Stomach smooth muscle (tissue), 2 donors: ENCODE measurements at regions not wholly inside any gene's neighbourhood (a gene's known extent, or its start where the extent isn't known, plus 50 kb on each side); places are given as distances from the start of the nearest gene placed in this dataset.

Experiments
- H3K27ac ChIP-seq: one replicate; pipeline ENCODE4 v1.7.0; 2013; ENCODE audit warnings: mild to moderate bottlenecking, low read length, inconsistent platforms
- H3K27me3 ChIP-seq, 2 donors: one replicate each; pipeline ENCODE4 v1.7.0; 2013; ENCODE audit warnings: low read length in 2 of 2; ENCODE audit not compliant: insufficient read depth in 2 of 2, control insufficient read depth in 1 of 2
- H3K36me3 ChIP-seq, 2 donors: one replicate each; pipeline ENCODE4 v1.7.0; 2013; ENCODE audit warnings: low read length in 2 of 2; ENCODE audit not compliant: control insufficient read depth in 2 of 2, insufficient read depth in 2 of 2
- H3K4me1 ChIP-seq: one replicate; pipeline ENCODE4 v1.7.0; 2013; ENCODE audit warnings: low read length; ENCODE audit not compliant: control insufficient read depth, insufficient read depth
- H3K4me3 ChIP-seq, 2 donors: one replicate each; pipeline ENCODE4 v1.7.0; 2013; ENCODE audit warnings: low read length in 2 of 2
- H3K9ac ChIP-seq, 2 donors: one replicate each; pipeline ENCODE4 v1.7.0; 2013; ENCODE audit warnings: low read length in 2 of 2, mild to moderate bottlenecking in 1 of 2
- H3K9me3 ChIP-seq, 2 donors: one replicate each; pipeline ENCODE4 v1.7.0; 2013; ENCODE audit warnings: low read length in 2 of 2; ENCODE audit not compliant: control insufficient read depth in 2 of 2
- donor health status: healthy.
- donor health status: Pancreatic carcinoma.

- Histone ChIP-seq H3K36me3 (no peaks in the 10 kb centered on the region), H3K4me3 (no peak overlapping the region), H3K27me3 (no peaks in the 10 kb centered on the region), H3K9ac (no peak overlapping the region), H3K9me3 (no peaks in the 10 kb centered on the region), H3K4me1 (no peaks in the 10 kb centered on the region), H3K27ac (no peak overlapping the region)
These were observed 52.3 kb downstream of the HDGFL1 start for GRCh38 chr6:22621701-22622100.

- no peaks in the 10 kb centered on the region for H3K27me3 ChIP-seq
- H3K9ac ChIP-seq, result no peak overlapping the region
- no peaks in the 10 kb centered on the region for H3K9me3 ChIP-seq
- H3K4me3 ChIP-seq, result no peak overlapping the region
- H3K36me3 ChIP-seq, result no peaks in the 10 kb centered on the region
- no peak overlapping the region for H3K27ac ChIP-seq
- no peaks in the 10 kb centered on the region for H3K4me1 ChIP-seq
These were observed 53.0 kb downstream of the HDGFL1 start for GRCh38 chr6:22622351-22622750.

GRCh38 chr6:22622813-22623212, 53.4 kb downstream of the HDGFL1 start:
- Histone ChIP-seq H3K27me3 (no peaks in the 10 kb centered on the region), H3K9me3 (no peaks in the 10 kb centered on the region), H3K4me1 (no peaks in the 10 kb centered on the region), H3K36me3 (no peaks in the 10 kb centered on the region), H3K27ac (no peak overlapping the region), H3K9ac (no peak overlapping the region), H3K4me3 (no peak overlapping the region)

DNA sequence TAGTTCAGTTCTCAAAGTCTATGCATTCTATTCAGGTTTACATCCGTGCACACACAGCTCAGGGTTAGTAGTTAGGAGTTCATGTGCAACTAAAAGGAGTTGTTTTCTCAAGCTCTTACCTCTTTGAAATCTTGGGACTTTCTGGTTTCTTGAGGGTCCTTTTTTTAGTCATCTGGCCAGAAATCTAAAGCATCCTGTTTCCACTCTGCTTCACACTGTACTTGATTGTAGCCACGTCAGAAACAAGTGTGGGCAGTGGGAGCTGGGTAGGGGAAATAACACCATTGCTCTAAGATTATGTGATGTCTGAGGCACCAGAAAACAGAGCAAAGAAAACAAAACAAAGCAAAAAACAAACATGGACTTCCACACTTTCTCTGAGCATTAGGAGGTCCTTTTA, 58.3 kb downstream of the HDGFL1 start:
- no peak overlapping the region for H3K4me3 ChIP-seq
- H3K4me1 ChIP-seq, result no peaks in the 10 kb centered on the region
- H3K36me3 ChIP-seq, result no peaks in the 10 kb centered on the region

GRCh38 chr6:22631091-22631490, 61.7 kb downstream of the HDGFL1 start:
- H3K9ac ChIP-seq, result no peak overlapping the region
- H3K9me3 ChIP-seq, result no peaks in the 10 kb centered on the region
- H3K27ac ChIP-seq, result no peak overlapping the region
- no peaks in the 10 kb centered on the region for H3K27me3 ChIP-seq
- H3K36me3 ChIP-seq, result no peaks in the 10 kb centered on the region
- no peaks in the 10 kb centered on the region for H3K4me1 ChIP-seq
- H3K4me3 ChIP-seq, result no peak overlapping the region

More for the DNA sequence above, 58.3 kb downstream of the HDGFL1 start:
- Histone ChIP-seq H3K9me3 (no peaks in the 10 kb centered on the region), H3K27ac (no peak overlapping the region), H3K27me3 (no peaks in the 10 kb centered on the region), H3K9ac (no peak overlapping the region)

DNA sequence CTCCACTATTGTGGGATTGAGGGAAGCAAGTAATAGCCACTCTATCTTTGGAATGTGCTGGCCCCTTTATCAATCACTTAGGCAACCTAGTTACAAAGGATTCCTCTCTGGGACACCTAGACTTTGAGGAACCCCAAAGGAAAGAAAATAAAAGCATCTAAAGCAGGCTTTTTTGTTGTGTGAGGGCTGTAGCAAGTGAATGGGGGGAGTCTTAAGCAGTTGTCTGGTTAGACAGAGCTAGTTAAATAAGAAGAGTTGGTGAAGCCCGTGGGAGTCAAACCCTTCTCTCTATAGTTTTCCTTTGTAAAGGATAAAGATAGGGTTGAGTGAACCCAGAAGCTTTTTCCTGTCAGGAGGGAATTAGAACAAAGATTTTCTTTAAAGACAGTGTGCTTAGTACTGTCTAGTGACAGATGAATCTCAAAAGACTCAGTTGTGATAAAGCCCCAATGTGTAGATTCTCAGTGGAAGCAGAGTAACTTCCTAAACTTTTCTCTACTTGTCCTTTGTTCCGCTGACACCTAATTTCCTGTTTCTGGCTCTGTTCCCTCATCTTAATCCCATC, 63.3 kb downstream of the HDGFL1 start:
- H3K9ac ChIP-seq, result no peak overlapping the region

DNA sequence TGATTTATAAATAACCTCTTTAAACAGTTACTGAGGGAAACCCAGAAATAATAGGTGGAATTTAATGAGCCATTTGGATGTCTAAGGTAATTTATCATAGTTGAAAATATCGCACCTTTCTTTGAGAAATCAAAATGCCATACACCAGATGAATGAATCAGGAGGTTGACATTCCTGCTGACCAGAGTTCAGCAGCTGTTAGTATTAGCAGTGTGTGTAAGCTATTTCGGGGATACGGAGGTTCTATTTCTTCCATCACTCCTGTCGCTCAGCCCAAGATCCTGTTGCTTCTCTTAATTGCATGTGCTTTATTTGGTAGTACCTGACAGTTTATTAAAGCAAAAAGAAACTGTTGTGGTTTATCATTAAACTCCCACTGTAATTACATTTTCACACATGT, 67.1 kb downstream of the HDGFL1 start:
- no peaks in the 10 kb centered on the region for H3K36me3 ChIP-seq
- H3K27me3 ChIP-seq, result no peaks in the 10 kb centered on the region
- no peak overlapping the region for H3K4me3 ChIP-seq
- H3K4me1 ChIP-seq, result no peaks in the 10 kb centered on the region
- H3K9ac ChIP-seq, result no peak overlapping the region
- H3K27ac ChIP-seq, result no peak overlapping the region
- H3K9me3 ChIP-seq, result no peaks in the 10 kb centered on the region

More for the DNA sequence above, 63.3 kb downstream of the HDGFL1 start:
- no peaks in the 10 kb centered on the region for H3K4me1 ChIP-seq
- H3K4me3 ChIP-seq, result no peak overlapping the region
- no peaks in the 10 kb centered on the region for H3K36me3 ChIP-seq
- no peak overlapping the region for H3K27ac ChIP-seq
- H3K9me3 ChIP-seq, result no peaks in the 10 kb centered on the region
- no peaks in the 10 kb centered on the region for H3K27me3 ChIP-seq

- no peaks in the 10 kb centered on the region for H3K4me1 ChIP-seq
- no peaks in the 10 kb centered on the region for H3K27me3 ChIP-seq
- H3K9me3 ChIP-seq, result no peaks in the 10 kb centered on the region
- no peaks in the 10 kb centered on the region for H3K36me3 ChIP-seq
- no peak overlapping the region for H3K27ac ChIP-seq
- no peak overlapping the region for H3K9ac ChIP-seq
- no peak overlapping the region for H3K4me3 ChIP-seq
These were observed 68.4 kb downstream of the HDGFL1 start for GRCh38 chr6:22637782-22638181.

GRCh38 chr6:22638320-22638719, 69.0 kb downstream of the HDGFL1 start:
- no peaks in the 10 kb centered on the region for H3K4me1 ChIP-seq
- no peak overlapping the region for H3K27ac ChIP-seq
- no peaks in the 10 kb centered on the region for H3K27me3 ChIP-seq
- no peak overlapping the region for H3K4me3 ChIP-seq
- H3K36me3 ChIP-seq, result no peaks in the 10 kb centered on the region
- no peak overlapping the region for H3K9ac ChIP-seq
- no peaks in the 10 kb centered on the region for H3K9me3 ChIP-seq

DNA sequence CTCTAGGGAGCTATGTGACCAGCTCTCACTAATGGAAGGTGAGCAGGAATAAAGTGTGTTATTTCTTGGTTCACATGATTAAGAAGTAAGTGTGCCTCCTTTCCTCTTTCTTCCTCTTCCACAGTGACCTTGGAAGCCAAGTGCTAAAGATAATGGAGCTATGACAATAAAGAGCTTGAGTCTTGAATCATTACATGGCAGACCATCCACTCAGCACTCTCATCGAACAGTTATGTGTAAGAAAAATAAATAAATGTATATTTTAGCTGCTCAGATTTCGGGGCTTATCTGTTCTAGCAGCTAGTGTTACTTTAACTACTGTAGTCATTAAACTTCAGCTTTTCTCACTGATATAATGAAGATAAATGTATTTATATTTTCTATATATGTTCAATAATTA, 72.9 kb downstream of the HDGFL1 start:
- Histone ChIP-seq H3K27ac (no peak overlapping the region), H3K4me3 (no peak overlapping the region), H3K9me3 (no peaks in the 10 kb centered on the region), H3K9ac (no peak overlapping the region), H3K36me3 (no peaks in the 10 kb centered on the region), H3K4me1 (no peaks in the 10 kb centered on the region), H3K27me3 (no peaks in the 10 kb centered on the region)

GRCh38 chr6:22643780-22644179, 74.4 kb downstream of the HDGFL1 start:
- Histone ChIP-seq H3K27ac (no peak overlapping the region), H3K9ac (no peak overlapping the region), H3K4me1 (no peaks in the 10 kb centered on the region), H3K36me3 (no peaks in the 10 kb centered on the region), H3K9me3 (no peaks in the 10 kb centered on the region), H3K4me3 (no peak overlapping the region), H3K27me3 (no peaks in the 10 kb centered on the region)
